NCI-H510A treated with DMSO at 0.1 percent for 48 hours (cell line): ENCODE measurements at regions not wholly inside any gene's neighbourhood (a gene's known extent, or its start where the extent isn't known, plus 50 kb on each side); places are given as distances from the start of the nearest gene placed in this dataset.
"Not testable (repeated sequence)": the region's sequence is repeated elsewhere in the genome, so short reads cannot be mapped to it uniquely, and the experiment has no call there.

Experiments
- DNase-seq: peaks from one replicate; lab custom pipeline; 2025; lab: John Stamatoyannopoulos, UW

GRCh38 chr14:87815121-87815520, 177.9 kb downstream of the GALC start:
- DNase-seq = no peak

GRCh38 chr14:87813686-87814085, 179.3 kb downstream of the GALC start:
- no peak for DNase-seq

GRCh38 chr14:87813211-87813610, 179.8 kb downstream of the GALC start:
- DNase-seq = no peak

- no peak for DNase-seq
These were observed 181.7 kb downstream of the GALC start for GRCh38 chr14:87811246-87811645.

GRCh38 chr14:87810711-87811110, 182.3 kb downstream of the GALC start:
- DNase-seq = no peak

- no peak for DNase-seq
These were observed 183.7 kb downstream of the GALC start for GRCh38 chr14:87809261-87809660.

- DNase-seq = peak; percentile 6
These were observed 187.7 kb downstream of the GALC start for GRCh38 chr14:87805315-87805723.

- DNase-seq = no peak
These were observed 192.8 kb downstream of the GALC start for GRCh38 chr14:87800216-87800615.

- DNase-seq = no peak
These were observed 193.6 kb downstream of the GALC start for GRCh38 chr14:87799400-87799799.

GRCh38 chr14:87797001-87797400, 196.0 kb downstream of the GALC start:
- no peak for DNase-seq

- DNase-seq = no peak
These were observed 198.4 kb downstream of the GALC start for GRCh38 chr14:87794561-87794960.

GRCh38 chr14:87785897-87786296, 207.1 kb downstream of the GALC start:
- no peak for DNase-seq

- DNase-seq = no peak
These were observed 208.6 kb downstream of the GALC start for GRCh38 chr14:87784386-87784785.

- no peak for DNase-seq
These were observed 209.9 kb downstream of the GALC start for GRCh38 chr14:87783071-87783470.

GRCh38 chr14:87772854-87773253, 220.1 kb downstream of the GALC start:
- DNase-seq = no peak

- no peak for DNase-seq
These were observed 225.4 kb downstream of the GALC start for GRCh38 chr14:87767567-87767901.

- DNase-seq = no peak
These were observed 234.1 kb downstream of the GALC start for GRCh38 chr14:87758876-87759275.

GRCh38 chr14:87756661-87757060, 236.3 kb downstream of the GALC start:
- DNase-seq = no peak

GRCh38 chr14:87754520-87755223, 238.3 kb downstream of the GALC start:
- no peak for DNase-seq

GRCh38 chr14:87748558-87748957, 244.4 kb downstream of the GALC start:
- no peak for DNase-seq

- no peak for DNase-seq
These were observed 247.4 kb downstream of the GALC start for GRCh38 chr14:87745507-87746118.

GRCh38 chr14:87734577-87735360, 258.2 kb downstream of the GALC start:
- DNase-seq = not testable (repeated sequence)

GRCh38 chr14:87733115-87733514, 259.9 kb downstream of the GALC start:
- DNase-seq = not testable (repeated sequence)
